ENCODE measurements at regions not wholly inside any gene's neighbourhood (a gene's known extent, or its start where the extent isn't known, plus 50 kb on each side); places are given as distances from the start of the nearest gene placed in this dataset.

DNA sequence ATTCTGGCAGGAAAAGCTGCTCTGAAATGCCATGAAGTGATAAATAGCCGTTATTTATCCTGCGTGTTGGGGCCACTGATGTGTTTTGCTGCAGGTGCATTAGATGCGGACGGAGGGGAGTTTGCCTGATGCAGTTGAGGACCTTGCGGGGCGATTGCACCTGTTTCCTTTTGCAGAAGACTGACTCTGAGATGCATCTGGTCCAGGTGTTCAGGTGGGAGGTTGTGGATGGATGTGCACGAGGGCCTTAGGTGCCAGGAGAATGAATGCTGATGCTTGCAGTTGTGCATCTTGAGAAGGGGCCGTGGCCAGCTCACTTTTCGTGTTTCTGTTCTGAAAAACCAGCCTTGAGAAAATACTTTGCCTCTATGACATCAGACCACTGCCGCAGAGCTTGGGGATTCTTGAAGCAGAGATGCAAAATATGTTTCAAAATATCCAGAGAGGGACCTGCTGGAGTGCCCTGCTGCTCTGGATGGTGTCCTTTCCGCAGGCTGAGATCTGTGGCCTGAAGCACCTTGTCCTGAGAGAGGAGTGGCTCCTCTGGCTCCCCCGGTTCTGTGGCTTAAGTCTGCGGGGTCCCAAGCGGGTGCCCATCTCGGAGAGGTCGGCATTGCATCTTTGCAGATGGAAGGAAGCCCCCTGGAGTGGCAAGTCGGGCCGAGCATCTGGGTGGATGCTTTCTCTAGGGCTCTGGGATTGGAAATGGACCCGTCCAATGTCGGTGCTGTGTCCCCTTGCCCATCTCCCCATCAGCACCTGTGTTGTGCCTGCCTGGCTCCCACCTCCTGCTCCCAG, 1031.1 kb downstream of the TBC1D22A start:
- no peaks in the 10 kb centered on the region for H3K9me3 Mint-ChIP-seq (ENCODE audit: insufficient read depth)
- no peak for DNase-seq
- POLR2A ChIA-PET: no interaction called here
- H3K4me1 Mint-ChIP-seq: no peaks in the 10 kb centered on the region
- H3K4me1 ChIP-seq (ENCODE audit: control insufficient read depth in 2 of 2, insufficient read depth in 2 of 2, low read length in 2 of 2): no peaks in the 10 kb centered on the region
- H3K4me2 ChIP-seq (replicated peaks; ENCODE audit: low read depth, low read length, poor library complexity, severe bottlenecking): no peak overlapping the region
- no peak for ATAC-seq (ENCODE audit: low read depth)
- H3K9ac ChIP-seq (ENCODE audit: low read length): no peak overlapping the region
- no peaks in the 10 kb centered on the region for H3K79me2 ChIP-seq (ENCODE audit: control insufficient read depth, insufficient read depth, low read length)
- H3K27me3 Mint-ChIP-seq: peaks cover 5% of the 10 kb centered on the region
- CTCF ChIA-PET: no interaction called here
- H3K4me3 Mint-ChIP-seq: no peak overlapping the region
- WGBS (ENCODE audit: insufficient coverage): 91% methylated on average over 17 of the region's 20 CpGs
- peaks cover 0 to 10% (median 0%) of the 10 kb centered on the region in 3 donors for H3K9me3 ChIP-seq (ENCODE audit: control extremely low read depth in 1 of 3, control insufficient read depth in 2 of 3, insufficient read depth in 1 of 3, low read length in 2 of 3)
- H3K36me3 ChIP-seq (replicated peaks in 1 of 2; ENCODE audit: control extremely low read depth in 1 of 2, control insufficient read depth in 1 of 2, extremely low read depth in 1 of 2, insufficient read depth in 2 of 2, low read length in 1 of 2): no peaks in the 10 kb centered on the region
- H4K20me1 ChIP-seq (ENCODE audit: control insufficient read depth, insufficient read depth, low read length, poor library complexity, severe bottlenecking): no peaks in the 10 kb centered on the region
- no peak overlapping the region for H3K27ac ChIP-seq (ENCODE audit: low read length in 2 of 2)
- intact Hi-C loops (cut with micrococcal nuclease): no loop called here
- H3K27ac Mint-ChIP-seq: no peak overlapping the region
- no peak for TF ChIP-seq EZH2 (IDR thresholded peaks at IDR 0.05; ENCODE audit: borderline replicate concordance, insufficient read depth, low read depth, low read length, poor library complexity, severe bottlenecking)
- TF ChIP-seq, protein P1, sequence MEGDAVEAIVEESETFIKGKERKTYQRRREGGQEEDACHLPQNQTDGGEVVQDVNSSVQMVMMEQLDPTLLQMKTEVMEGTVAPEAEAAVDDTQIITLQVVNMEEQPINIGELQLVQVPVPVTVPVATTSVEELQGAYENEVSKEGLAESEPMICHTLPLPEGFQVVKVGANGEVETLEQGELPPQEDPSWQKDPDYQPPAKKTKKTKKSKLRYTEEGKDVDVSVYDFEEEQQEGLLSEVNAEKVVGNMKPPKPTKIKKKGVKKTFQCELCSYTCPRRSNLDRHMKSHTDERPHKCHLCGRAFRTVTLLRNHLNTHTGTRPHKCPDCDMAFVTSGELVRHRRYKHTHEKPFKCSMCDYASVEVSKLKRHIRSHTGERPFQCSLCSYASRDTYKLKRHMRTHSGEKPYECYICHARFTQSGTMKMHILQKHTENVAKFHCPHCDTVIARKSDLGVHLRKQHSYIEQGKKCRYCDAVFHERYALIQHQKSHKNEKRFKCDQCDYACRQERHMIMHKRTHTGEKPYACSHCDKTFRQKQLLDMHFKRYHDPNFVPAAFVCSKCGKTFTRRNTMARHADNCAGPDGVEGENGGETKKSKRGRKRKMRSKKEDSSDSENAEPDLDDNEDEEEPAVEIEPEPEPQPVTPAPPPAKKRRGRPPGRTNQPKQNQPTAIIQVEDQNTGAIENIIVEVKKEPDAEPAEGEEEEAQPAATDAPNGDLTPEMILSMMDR (IDR thresholded peaks at IDR 0.05): no peak
- H2AFZ ChIP-seq (ENCODE audit: insufficient read depth, low read depth, low read length, poor library complexity, severe bottlenecking): no peak overlapping the region
- H3K4me3 ChIP-seq (ENCODE audit: control extremely low read depth in 1 of 5, extremely low read depth in 1 of 5, insufficient read depth in 1 of 5, low read depth in 2 of 5, low read length in 4 of 5): no peak overlapping the region
- no peaks in the 10 kb centered on the region for H3K27me3 ChIP-seq (replicated peaks in 1 of 4; ENCODE audit: control extremely low read depth in 1 of 4, control insufficient read depth in 3 of 4, insufficient read depth in 4 of 4, low read length in 3 of 4)

DNA sequence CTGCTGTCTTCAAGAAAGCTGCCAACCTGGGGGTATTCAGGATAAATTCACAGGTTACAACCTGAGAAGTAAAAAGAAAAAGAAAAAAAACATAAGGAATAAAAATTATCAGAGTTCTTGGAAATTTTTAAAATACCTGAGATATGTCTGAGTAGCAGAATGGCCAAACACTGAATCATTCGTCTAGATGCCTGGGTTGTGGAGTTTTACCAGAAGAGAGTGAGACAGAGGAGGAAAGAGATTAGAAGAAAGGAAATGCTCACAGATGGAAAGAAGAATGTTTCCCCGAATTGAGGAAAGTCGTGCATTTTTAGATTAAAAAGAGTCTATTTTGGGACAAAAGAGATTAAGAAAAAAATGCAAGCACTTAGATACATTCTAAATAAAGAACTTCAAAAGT, 1026.7 kb downstream of the TBC1D22A start:
- ATAC-seq (ENCODE audit: low read depth) (no peak), DNase-seq (no peak)
- no peak overlapping the region for H3K27ac ChIP-seq (ENCODE audit: low read length in 2 of 2)
- peaks cover 0 to 6% (median 0%) of the 10 kb centered on the region in 4 experiments for H3K27me3 ChIP-seq (replicated peaks in 1 of 4; ENCODE audit: control extremely low read depth in 1 of 4, control insufficient read depth in 3 of 4, insufficient read depth in 4 of 4, low read length in 3 of 4)
- H3K9me3 ChIP-seq (ENCODE audit: control extremely low read depth in 1 of 3, control insufficient read depth in 2 of 3, insufficient read depth in 1 of 3, low read length in 2 of 3): peaks cover 0 to 20% (median 11%) of the 10 kb centered on the region in 3 donors
- ChIA-PET CTCF (no interaction called here), POLR2A (no interaction called here)
- Mint-ChIP-seq H3K4me1 (no peaks in the 10 kb centered on the region), H3K27me3 (peaks cover 10% of the 10 kb centered on the region), H3K27ac (no peak overlapping the region), H3K9me3 (ENCODE audit: insufficient read depth) (peaks cover 6% of the 10 kb centered on the region), H3K4me3 (no peak overlapping the region)
- no peaks in the 10 kb centered on the region for H3K36me3 ChIP-seq (replicated peaks in 1 of 2; ENCODE audit: control extremely low read depth in 1 of 2, control insufficient read depth in 1 of 2, extremely low read depth in 1 of 2, insufficient read depth in 2 of 2, low read length in 1 of 2)
- H3K4me1 ChIP-seq (ENCODE audit: control insufficient read depth in 2 of 2, insufficient read depth in 2 of 2, low read length in 2 of 2): no peaks in the 10 kb centered on the region
- H4K20me1 ChIP-seq (ENCODE audit: control insufficient read depth, insufficient read depth, low read length, poor library complexity, severe bottlenecking): no peaks in the 10 kb centered on the region
- H3K4me2 ChIP-seq (replicated peaks; ENCODE audit: low read depth, low read length, poor library complexity, severe bottlenecking): no peak overlapping the region
- H2AFZ ChIP-seq (ENCODE audit: insufficient read depth, low read depth, low read length, poor library complexity, severe bottlenecking): no peak overlapping the region
- no peak overlapping the region for H3K4me3 ChIP-seq (ENCODE audit: control extremely low read depth in 1 of 5, extremely low read depth in 1 of 5, insufficient read depth in 1 of 5, low read depth in 2 of 5, low read length in 4 of 5)
- TF ChIP-seq, protein P1 (IDR thresholded peaks at IDR 0.05): no peak
- TF ChIP-seq EZH2 (IDR thresholded peaks at IDR 0.05; ENCODE audit: borderline replicate concordance, insufficient read depth, low read depth, low read length, poor library complexity, severe bottlenecking): no peak
- no peak overlapping the region for H3K9ac ChIP-seq (ENCODE audit: low read length)
- no peaks in the 10 kb centered on the region for H3K79me2 ChIP-seq (ENCODE audit: control insufficient read depth, insufficient read depth, low read length)
- WGBS (ENCODE audit: insufficient coverage): 18% methylated on average over 1 of the region's 3 CpGs
- intact Hi-C loops (cut with micrococcal nuclease): no loop called here
